ENCODE measurements at regions not wholly inside any gene's neighbourhood (a gene's known extent, or its start where the extent isn't known, plus 50 kb on each side); places are given as distances from the start of the nearest gene placed in this dataset.

- CTCF ChIA-PET, result interaction anchor here (0.6 to 10.0 kb wide), 39 partner anchors 11 to 907 kb away, joined by 3 to 162 read pairs (median 6); no protein-coding TSS in a partner anchor
- TF ChIP-seq CTCF (IDR thresholded peaks at IDR 0.05; ENCODE audit: insufficient read depth, low read length, missing control alignments), result peak; percentile 92
- peak; percentile 82 for DNase-seq (ENCODE audit: low read depth, low spot score)
- no peak overlapping the region for H3K4me3 ChIP-seq (ENCODE audit: low read depth, low read length)
- POLR2A ChIA-PET, result no interaction called here
Observed at GRCh38 chr1:209354111-209354839, 229.2 kb upstream of the CAMK1G start.

- no peak overlapping the region for H3K4me3 ChIP-seq (ENCODE audit: low read depth, low read length)
- CTCF ChIA-PET, result interaction anchor here (0.6 to 10.0 kb wide), 37 partner anchors 10 to 906 kb away, joined by 3 to 162 read pairs (median 6); no protein-coding TSS in a partner anchor
Observed at GRCh38 chr1:209354840-209355165, 228.7 kb upstream of the CAMK1G start.

GRCh38 chr1:209355415-209355814, 228.1 kb upstream of the CAMK1G start:
- POLR2A ChIA-PET, result interaction anchor here (0.8 kb wide), 1 partner anchor 12 kb away, joined by 3 read pairs; no protein-coding TSS in a partner anchor
- DNase-seq (ENCODE audit: low read depth, low spot score), result no peak
- no peak for TF ChIP-seq CTCF (IDR thresholded peaks at IDR 0.05; ENCODE audit: insufficient read depth, low read length, missing control alignments)
- H3K4me3 ChIP-seq (ENCODE audit: low read depth, low read length), result no peak overlapping the region
- CTCF ChIA-PET, result interaction anchor here (0.6 to 10.0 kb wide), 18 partner anchors 9 to 703 kb away, joined by 3 to 162 read pairs (median 19); no protein-coding TSS in a partner anchor

More at GRCh38 chr1:209354840-209355165, 228.7 kb upstream of the CAMK1G start:
- POLR2A ChIA-PET, result no interaction called here
- TF ChIP-seq CTCF (IDR thresholded peaks at IDR 0.05; ENCODE audit: insufficient read depth, low read length, missing control alignments), result no peak
- DNase-seq (ENCODE audit: low read depth, low spot score), result no peak

GRCh38 chr1:209356976-209357377, 226.5 kb upstream of the CAMK1G start:
- DNase-seq (ENCODE audit: low read depth, low spot score), result no peak
- POLR2A ChIA-PET, result no interaction called here
- no peak overlapping the region for H3K4me3 ChIP-seq (ENCODE audit: low read depth, low read length)
- TF ChIP-seq CTCF (IDR thresholded peaks at IDR 0.05; ENCODE audit: insufficient read depth, low read length, missing control alignments), result no peak
- CTCF ChIA-PET, result interaction anchor here (0.9 to 5.1 kb wide), 5 partner anchors 15 to 154 kb away, joined by 3 to 82 read pairs (median 11); no protein-coding TSS in a partner anchor

- no peak overlapping the region for H3K4me3 ChIP-seq (ENCODE audit: low read depth, low read length)
- CTCF ChIA-PET, result interaction anchor here (1.0 to 13.9 kb wide), 4 partner anchors 12 to 203 kb away, joined by 3 to 162 read pairs (median 6); no protein-coding TSS in a partner anchor
- TF ChIP-seq CTCF (IDR thresholded peaks at IDR 0.05; ENCODE audit: insufficient read depth, low read length, missing control alignments), result no peak
- no peak for DNase-seq (ENCODE audit: low read depth, low spot score)
- POLR2A ChIA-PET, result no interaction called here
Observed at GRCh38 chr1:209363112-209363511, 220.4 kb upstream of the CAMK1G start.

- DNase-seq (ENCODE audit: low read depth, low spot score), result no peak
- POLR2A ChIA-PET, result interaction anchor here (1.0 kb wide), 1 partner anchor 41 kb away, joined by 3 read pairs; no protein-coding TSS in a partner anchor
- H3K4me3 ChIP-seq (ENCODE audit: low read depth, low read length), result no peak overlapping the region
- CTCF ChIA-PET, result interaction anchor here (1.3 to 13.9 kb wide), 4 partner anchors 14 to 202 kb away, joined by 3 to 162 read pairs (median 5); no protein-coding TSS in a partner anchor
- TF ChIP-seq CTCF (IDR thresholded peaks at IDR 0.05; ENCODE audit: insufficient read depth, low read length, missing control alignments), result no peak
Observed at GRCh38 chr1:209364716-209365115, 218.8 kb upstream of the CAMK1G start.

Measured in AG04449 (cell line).